ENCODE measurements at regions not wholly inside any gene's neighbourhood (a gene's known extent, or its start where the extent isn't known, plus 50 kb on each side); places are given as distances from the start of the nearest gene placed in this dataset.
"Not testable (repeated sequence)": the region's sequence is repeated elsewhere in the genome, so short reads cannot be mapped to it uniquely, and the experiment has no call there.

DNA sequence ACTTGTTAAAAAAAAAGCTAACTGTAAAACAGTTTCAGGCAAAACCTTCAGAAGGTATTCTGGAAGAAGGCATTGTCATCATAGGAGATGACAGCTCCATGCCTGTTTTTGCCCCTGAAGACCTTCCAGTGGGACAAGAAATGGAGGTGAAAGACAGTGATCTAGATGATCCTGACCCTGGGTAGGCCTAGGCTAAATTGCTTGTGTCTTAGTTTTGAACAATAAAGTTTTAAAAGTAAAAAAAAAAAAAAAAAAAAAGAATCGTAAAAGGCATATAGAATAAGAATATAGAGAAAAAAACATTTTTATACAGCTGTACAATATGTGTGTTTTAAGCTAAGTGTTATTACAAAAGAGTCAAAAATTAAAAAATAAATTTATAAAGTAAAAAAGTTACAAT is 106.6 kb upstream of the PLXNA2 start:
- Histone ChIP-seq H3K27me3 (ENCODE audit: control insufficient read depth, insufficient read depth, low read length) (no peaks in the 10 kb centered on the region), H3K9me3 (ENCODE audit: control insufficient read depth, low read depth, low read length) (no peaks in the 10 kb centered on the region), H3K36me3 (ENCODE audit: control insufficient read depth, low read depth, low read length) (no peaks in the 10 kb centered on the region), H3K4me1 (ENCODE audit: control insufficient read depth, low read depth, low read length) (peaks cover 13% of the 10 kb centered on the region), H3K27ac (ENCODE audit: low read length) (no peak overlapping the region), H3K4me3 (ENCODE audit: low read length) (no peak overlapping the region), H3K9ac (ENCODE audit: low read length) (no peak overlapping the region)

DNA sequence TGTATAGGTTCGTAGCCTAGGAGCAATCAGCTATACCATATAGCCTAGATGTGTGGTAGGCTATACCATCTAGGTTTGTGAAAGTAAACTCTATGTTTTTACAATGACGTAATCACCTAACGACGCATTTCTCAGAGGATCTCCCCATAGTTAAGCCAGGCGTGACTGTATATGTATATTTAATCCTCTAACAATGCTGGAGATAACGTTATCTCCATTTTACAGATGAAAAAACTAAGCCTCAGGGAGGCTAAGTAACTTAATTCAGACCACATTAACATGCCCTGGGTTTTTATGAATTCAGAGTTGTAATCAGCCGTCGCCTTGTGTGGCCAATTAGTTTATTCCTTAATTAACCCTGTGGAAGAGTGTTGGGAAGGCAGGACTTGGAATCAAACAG is 107.7 kb upstream of the PLXNA2 start:
- Histone ChIP-seq H3K27ac (ENCODE audit: low read length) (no peak overlapping the region), H3K9ac (ENCODE audit: low read length) (no peak overlapping the region), H3K4me1 (ENCODE audit: control insufficient read depth, low read depth, low read length) (peaks cover 13% of the 10 kb centered on the region), H3K36me3 (ENCODE audit: control insufficient read depth, low read depth, low read length) (no peaks in the 10 kb centered on the region), H3K9me3 (ENCODE audit: control insufficient read depth, low read depth, low read length) (no peaks in the 10 kb centered on the region), H3K4me3 (ENCODE audit: low read length) (no peak overlapping the region), H3K27me3 (ENCODE audit: control insufficient read depth, insufficient read depth, low read length) (no peaks in the 10 kb centered on the region)

DNA sequence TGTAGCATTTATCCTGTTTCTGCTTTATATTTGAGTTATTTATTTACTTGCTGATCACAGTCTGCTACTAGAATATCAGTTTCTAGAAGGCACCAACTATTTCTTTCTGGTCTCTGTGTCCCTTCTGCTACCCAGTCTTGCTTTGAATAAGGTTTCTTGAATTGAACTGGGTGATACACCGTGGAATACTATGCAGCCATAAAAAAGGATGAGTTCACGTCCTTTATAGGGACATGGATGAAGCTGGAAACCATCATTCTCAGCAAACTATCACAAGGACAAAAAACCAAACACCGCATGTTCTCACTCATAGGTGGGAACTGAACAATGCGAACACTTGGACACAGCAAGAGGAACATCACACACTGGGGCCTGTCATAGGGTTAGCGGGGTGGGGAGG is 109.6 kb upstream of the PLXNA2 start:
- not testable (repeated sequence) for H3K36me3 ChIP-seq (ENCODE audit: control insufficient read depth, low read depth, low read length); H3K9me3 ChIP-seq (ENCODE audit: control insufficient read depth, low read depth, low read length); H3K27ac ChIP-seq (ENCODE audit: low read length); H3K4me3 ChIP-seq (ENCODE audit: low read length); H3K27me3 ChIP-seq (ENCODE audit: control insufficient read depth, insufficient read depth, low read length); H3K9ac ChIP-seq (ENCODE audit: low read length)
- peaks cover 13% of the 10 kb centered on the region for H3K4me1 ChIP-seq (ENCODE audit: control insufficient read depth, low read depth, low read length)

DNA sequence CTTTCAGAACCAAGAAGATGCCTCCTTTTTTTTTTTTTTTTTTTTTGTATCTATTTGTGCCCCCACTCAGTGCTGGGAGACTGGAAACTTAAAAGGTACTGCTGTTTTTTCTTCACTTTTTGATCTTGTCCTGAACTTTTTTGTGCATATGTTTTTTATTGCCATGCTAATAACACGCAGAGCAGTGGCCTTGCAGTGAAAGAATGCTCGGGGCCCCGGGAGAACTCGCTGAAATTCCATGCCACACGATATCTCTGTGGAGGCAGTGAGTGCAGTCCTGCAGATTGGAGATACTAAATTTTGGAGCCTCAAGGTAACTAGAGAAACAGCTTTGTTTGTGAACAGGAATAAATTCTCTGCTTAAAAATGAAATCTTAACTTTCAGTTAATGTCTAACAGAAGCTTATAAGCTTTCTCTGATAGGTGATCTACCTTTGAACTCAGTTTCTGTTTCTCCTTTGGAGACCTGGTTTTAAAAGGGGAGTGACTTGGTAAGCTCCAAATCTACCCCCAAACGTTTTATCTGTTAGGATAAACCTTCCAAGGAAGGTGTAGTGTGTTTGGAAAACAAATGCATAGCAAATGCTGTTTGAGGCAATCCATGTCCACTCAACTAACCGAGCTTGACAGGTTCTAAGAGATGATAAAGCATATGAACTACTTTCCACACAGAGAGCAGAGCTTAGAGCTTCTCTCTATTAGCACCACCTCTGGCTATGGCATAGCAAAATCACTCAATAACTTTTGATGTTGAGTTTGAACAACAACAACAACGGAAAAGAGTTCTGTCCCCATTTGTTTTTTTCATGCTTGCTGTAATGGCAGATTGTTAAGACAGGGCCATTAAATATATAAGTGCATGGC is 113.7 kb upstream of the PLXNA2 start:
- Histone ChIP-seq H3K36me3 (ENCODE audit: control insufficient read depth, low read depth, low read length) (no peaks in the 10 kb centered on the region), H3K9ac (ENCODE audit: low read length) (no peak overlapping the region), H3K4me1 (ENCODE audit: control insufficient read depth, low read depth, low read length) (peaks cover 11% of the 10 kb centered on the region), H3K27me3 (ENCODE audit: control insufficient read depth, insufficient read depth, low read length) (no peaks in the 10 kb centered on the region), H3K9me3 (ENCODE audit: control insufficient read depth, low read depth, low read length) (no peaks in the 10 kb centered on the region), H3K4me3 (ENCODE audit: low read length) (no peak overlapping the region), H3K27ac (ENCODE audit: low read length) (no peak overlapping the region)

DNA sequence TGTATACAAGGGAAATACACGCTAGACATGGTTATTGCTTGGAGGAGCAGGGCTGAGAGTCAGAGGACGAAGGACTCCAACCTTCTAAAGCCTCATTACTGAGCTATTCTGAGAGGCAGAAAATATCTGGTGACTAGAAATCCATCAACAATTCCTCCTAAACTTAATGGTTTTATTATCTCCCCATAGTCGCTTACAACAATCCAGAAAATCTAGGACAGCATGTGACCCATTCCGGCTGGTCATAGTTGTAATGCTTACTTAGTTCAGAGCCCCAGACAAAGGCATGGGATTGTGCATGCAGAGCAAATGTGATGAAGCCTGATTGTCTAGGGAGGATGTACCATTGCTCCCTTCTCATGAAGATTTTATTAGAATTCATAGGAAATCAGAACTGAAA is 114.5 kb upstream of the PLXNA2 start:
- no peaks in the 10 kb centered on the region for H3K27me3 ChIP-seq (ENCODE audit: control insufficient read depth, insufficient read depth, low read length)
- H3K27ac ChIP-seq (ENCODE audit: low read length): no peak overlapping the region

DNA sequence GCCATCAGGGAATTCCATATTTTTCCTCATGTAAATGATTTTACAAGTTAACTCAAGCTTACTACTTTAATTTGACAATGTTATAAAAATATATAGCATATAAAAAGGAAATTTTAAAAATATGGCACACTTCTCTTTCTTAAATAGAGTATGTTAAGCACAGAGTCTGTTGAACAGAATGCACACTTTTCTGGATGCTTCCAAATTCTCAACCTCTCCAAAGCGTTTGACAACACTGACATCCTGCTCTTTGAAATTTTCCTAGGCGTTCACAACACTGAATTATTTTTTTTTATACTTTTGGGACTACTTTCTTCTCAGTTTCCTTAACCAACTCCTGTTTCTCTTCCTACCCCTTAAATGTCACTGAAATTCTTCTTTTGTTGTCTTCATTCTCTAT is 117.8 kb upstream of the PLXNA2 start:
- Histone ChIP-seq H3K9me3 (ENCODE audit: control insufficient read depth, low read depth, low read length) (no peaks in the 10 kb centered on the region), H3K9ac (ENCODE audit: low read length) (no peak overlapping the region), H3K4me1 (ENCODE audit: control insufficient read depth, low read depth, low read length) (no peaks in the 10 kb centered on the region), H3K27me3 (ENCODE audit: control insufficient read depth, insufficient read depth, low read length) (no peaks in the 10 kb centered on the region), H3K4me3 (ENCODE audit: low read length) (no peak overlapping the region), H3K36me3 (ENCODE audit: control insufficient read depth, low read depth, low read length) (no peaks in the 10 kb centered on the region), H3K27ac (ENCODE audit: low read length) (no peak overlapping the region)

More for the DNA sequence above, 114.5 kb upstream of the PLXNA2 start:
- Histone ChIP-seq H3K4me3 (ENCODE audit: low read length) (no peak overlapping the region), H3K9ac (ENCODE audit: low read length) (no peak overlapping the region), H3K9me3 (ENCODE audit: control insufficient read depth, low read depth, low read length) (no peaks in the 10 kb centered on the region), H3K4me1 (ENCODE audit: control insufficient read depth, low read depth, low read length) (peaks cover 11% of the 10 kb centered on the region), H3K36me3 (ENCODE audit: control insufficient read depth, low read depth, low read length) (no peaks in the 10 kb centered on the region)

DNA sequence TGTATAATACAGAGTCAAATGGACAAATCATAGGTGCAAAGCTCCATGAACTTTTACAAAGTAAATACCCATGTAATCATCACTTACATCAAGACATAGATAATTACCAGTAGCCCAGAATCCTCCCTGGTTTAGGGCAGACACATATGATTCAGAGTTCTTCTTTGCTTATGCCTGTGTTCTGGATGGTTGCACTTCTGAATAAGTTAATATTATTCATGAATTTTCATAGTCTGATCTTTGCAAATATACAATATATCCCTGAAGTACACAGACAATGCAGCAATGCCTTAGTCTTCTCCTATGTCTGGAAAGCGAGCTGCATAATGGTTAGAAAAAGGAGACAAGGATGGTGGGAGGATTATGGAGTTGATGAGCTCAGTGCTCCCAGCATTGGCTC is 122.4 kb upstream of the PLXNA2 start:
- no peaks in the 10 kb centered on the region for H3K4me1 ChIP-seq (ENCODE audit: control insufficient read depth, low read depth, low read length)
- H3K36me3 ChIP-seq (ENCODE audit: control insufficient read depth, low read depth, low read length): no peaks in the 10 kb centered on the region
- no peak overlapping the region for H3K4me3 ChIP-seq (ENCODE audit: low read length)
- no peak overlapping the region for H3K27ac ChIP-seq (ENCODE audit: low read length)
- H3K27me3 ChIP-seq (ENCODE audit: control insufficient read depth, insufficient read depth, low read length): no peaks in the 10 kb centered on the region
- no peak overlapping the region for H3K9ac ChIP-seq (ENCODE audit: low read length)
- no peaks in the 10 kb centered on the region for H3K9me3 ChIP-seq (ENCODE audit: control insufficient read depth, low read depth, low read length)

DNA sequence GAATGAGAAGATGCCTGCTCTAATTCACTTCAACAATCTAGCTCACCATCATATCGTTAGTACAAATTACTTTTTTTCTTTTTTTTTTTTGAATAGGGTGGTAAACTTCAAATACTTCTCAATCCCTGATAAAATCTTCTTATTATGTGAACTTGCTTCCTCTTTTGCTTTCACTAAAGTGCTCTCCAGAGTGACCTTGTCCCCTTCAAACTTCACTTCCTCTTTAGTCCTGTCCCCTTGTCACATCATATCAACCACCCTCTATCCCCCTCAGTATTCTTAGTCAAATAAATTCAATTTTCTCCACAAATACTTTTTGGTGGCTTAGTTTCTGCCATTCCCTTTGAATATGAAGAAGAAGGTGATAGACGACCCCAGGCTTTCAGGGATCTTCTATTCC is 124.9 kb upstream of the PLXNA2 start:
- peaks cover 4% of the 10 kb centered on the region for H3K4me1 ChIP-seq (ENCODE audit: control insufficient read depth, low read depth, low read length)
- no peak overlapping the region for H3K9ac ChIP-seq (ENCODE audit: low read length)
- H3K9me3 ChIP-seq (ENCODE audit: control insufficient read depth, low read depth, low read length): no peaks in the 10 kb centered on the region
- no peak overlapping the region for H3K27ac ChIP-seq (ENCODE audit: low read length)
- no peaks in the 10 kb centered on the region for H3K36me3 ChIP-seq (ENCODE audit: control insufficient read depth, low read depth, low read length)
- H3K27me3 ChIP-seq (ENCODE audit: control insufficient read depth, insufficient read depth, low read length): no peaks in the 10 kb centered on the region
- no peak overlapping the region for H3K4me3 ChIP-seq (ENCODE audit: low read length)

DNA sequence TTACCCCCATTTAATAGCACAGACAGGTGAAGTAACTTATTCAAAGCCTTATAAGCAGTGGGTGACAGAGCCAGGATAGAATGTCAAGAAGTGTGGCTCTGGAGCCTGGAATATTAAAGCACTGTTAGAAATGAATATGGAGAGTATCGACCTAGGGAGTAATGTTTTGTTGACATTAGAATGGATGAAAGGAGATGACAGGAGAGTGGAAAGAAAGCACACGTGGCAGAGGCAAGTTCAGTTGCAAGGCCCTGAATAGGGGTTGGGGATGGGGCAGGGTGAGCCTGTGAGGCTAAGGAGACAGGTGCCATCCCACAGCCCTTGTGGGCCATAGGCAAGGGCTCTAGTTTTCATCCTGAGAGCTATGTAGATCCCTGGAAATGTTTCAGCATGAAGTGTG is 125.5 kb upstream of the PLXNA2 start:
- no peak overlapping the region for H3K27ac ChIP-seq (ENCODE audit: low read length)
- H3K36me3 ChIP-seq (ENCODE audit: control insufficient read depth, low read depth, low read length): no peaks in the 10 kb centered on the region
- H3K9me3 ChIP-seq (ENCODE audit: control insufficient read depth, low read depth, low read length): no peaks in the 10 kb centered on the region
- H3K27me3 ChIP-seq (ENCODE audit: control insufficient read depth, insufficient read depth, low read length): no peaks in the 10 kb centered on the region
- H3K9ac ChIP-seq (ENCODE audit: low read length): no peak overlapping the region
- H3K4me3 ChIP-seq (ENCODE audit: low read length): no peak overlapping the region
- H3K4me1 ChIP-seq (ENCODE audit: control insufficient read depth, low read depth, low read length): peaks cover 10% of the 10 kb centered on the region

DNA sequence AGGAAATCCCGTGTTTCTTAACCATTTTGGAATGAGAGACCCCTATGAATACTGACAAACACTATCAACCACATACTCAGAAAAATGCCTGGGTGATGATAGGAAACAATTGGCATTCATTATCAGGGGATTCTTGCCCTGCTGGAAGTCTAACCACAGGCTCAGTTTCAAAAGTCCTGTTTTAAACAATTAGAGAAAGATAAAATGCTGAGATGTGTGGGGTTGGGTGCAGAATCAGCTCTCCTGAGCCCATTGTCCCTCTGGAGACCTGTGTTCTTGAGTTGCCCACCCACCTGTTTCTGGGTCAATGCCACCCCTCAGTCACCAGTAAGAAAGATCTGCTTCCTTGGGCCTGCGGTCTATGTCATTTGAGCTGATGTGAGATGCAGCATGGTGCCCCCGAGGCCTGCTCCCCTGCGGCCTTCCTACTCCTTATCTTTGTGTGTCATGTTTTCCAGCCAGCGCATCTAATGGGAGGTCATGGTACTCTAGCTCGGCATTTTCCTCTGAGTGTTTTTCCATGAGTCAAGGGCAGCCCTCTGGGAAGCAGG is 130.3 kb upstream of the PLXNA2 start:
- no peak overlapping the region for H3K27ac ChIP-seq (ENCODE audit: low read length)

DNA sequence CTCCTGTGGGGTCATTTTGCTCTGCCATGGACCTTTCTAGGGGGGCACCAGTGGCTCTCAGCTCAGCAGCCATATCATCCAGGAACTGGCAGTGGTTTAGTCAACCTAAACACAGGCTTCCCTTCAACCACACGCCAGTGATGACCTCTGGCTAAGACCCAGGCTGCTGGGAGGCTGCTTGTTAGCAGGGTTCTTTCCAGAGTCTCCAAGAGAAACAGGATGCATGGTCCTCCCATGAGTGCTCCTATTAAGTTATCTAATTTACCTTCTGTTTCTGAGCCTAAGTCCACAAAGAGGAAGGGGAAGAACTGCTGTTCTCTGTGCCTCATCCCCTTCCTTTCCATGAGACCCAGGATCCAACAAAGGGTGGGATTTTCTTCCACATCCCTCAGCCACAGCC is 137.3 kb upstream of the PLXNA2 start:
- no peaks in the 10 kb centered on the region for H3K27me3 ChIP-seq (ENCODE audit: control insufficient read depth, insufficient read depth, low read length)
- H3K9me3 ChIP-seq (ENCODE audit: control insufficient read depth, low read depth, low read length): no peaks in the 10 kb centered on the region
- H3K4me1 ChIP-seq (ENCODE audit: control insufficient read depth, low read depth, low read length): no peaks in the 10 kb centered on the region

More for the DNA sequence above, 130.3 kb upstream of the PLXNA2 start:
- Histone ChIP-seq H3K9me3 (ENCODE audit: control insufficient read depth, low read depth, low read length) (no peaks in the 10 kb centered on the region), H3K27me3 (ENCODE audit: control insufficient read depth, insufficient read depth, low read length) (no peaks in the 10 kb centered on the region), H3K9ac (ENCODE audit: low read length) (no peak overlapping the region), H3K4me3 (ENCODE audit: low read length) (no peak overlapping the region), H3K4me1 (ENCODE audit: control insufficient read depth, low read depth, low read length) (peaks cover 13% of the 10 kb centered on the region), H3K36me3 (ENCODE audit: control insufficient read depth, low read depth, low read length) (no peaks in the 10 kb centered on the region)

More for the DNA sequence above, 137.3 kb upstream of the PLXNA2 start:
- H3K9ac ChIP-seq (ENCODE audit: low read length): no peak overlapping the region
- H3K36me3 ChIP-seq (ENCODE audit: control insufficient read depth, low read depth, low read length): no peaks in the 10 kb centered on the region
- H3K4me3 ChIP-seq (ENCODE audit: low read length): no peak overlapping the region
- H3K27ac ChIP-seq (ENCODE audit: low read length): no peak overlapping the region

All from iPS-18a (cell line).